ENCODE measurements at regions not wholly inside any gene's neighbourhood (a gene's known extent, or its start where the extent isn't known, plus 50 kb on each side); places are given as distances from the start of the nearest gene placed in this dataset.

DNA sequence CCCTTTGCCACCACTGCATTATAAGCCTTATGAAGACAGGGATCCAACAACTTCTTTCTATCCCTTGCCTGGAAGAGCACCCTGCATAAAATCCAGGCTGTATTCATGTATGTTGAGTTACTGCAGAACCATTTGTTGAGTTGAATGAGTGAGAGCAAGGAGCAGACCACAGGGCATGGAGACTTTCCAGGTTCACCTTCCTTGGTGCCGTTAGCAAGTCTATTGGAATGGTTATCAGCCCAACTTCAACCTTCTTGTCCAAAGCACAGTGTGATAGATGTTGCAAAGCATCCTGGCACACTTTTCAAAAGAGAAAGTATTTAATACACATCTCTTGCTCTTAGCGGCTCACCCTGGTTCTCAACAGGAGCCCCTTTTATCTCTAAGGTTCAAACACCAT is 100.9 kb upstream of the CLDN10 start:
- Mint-ChIP-seq H3K27ac (ENCODE audit: unreplicated experiment) (no peak overlapping the region), H3K27me3 (ENCODE audit: unreplicated experiment) (peaks cover 9% of the 10 kb centered on the region), H3K36me3 (ENCODE audit: unreplicated experiment) (no peaks in the 10 kb centered on the region), H3K4me1 (ENCODE audit: low read depth, unreplicated experiment) (peaks cover 3% of the 10 kb centered on the region), H3K4me3 (ENCODE audit: unreplicated experiment) (no peak overlapping the region), H3K9me3 (ENCODE audit: unreplicated experiment) (peaks cover 1% of the 10 kb centered on the region)
- DNase-seq: no peak
- TF ChIP-seq, protein P1, sequence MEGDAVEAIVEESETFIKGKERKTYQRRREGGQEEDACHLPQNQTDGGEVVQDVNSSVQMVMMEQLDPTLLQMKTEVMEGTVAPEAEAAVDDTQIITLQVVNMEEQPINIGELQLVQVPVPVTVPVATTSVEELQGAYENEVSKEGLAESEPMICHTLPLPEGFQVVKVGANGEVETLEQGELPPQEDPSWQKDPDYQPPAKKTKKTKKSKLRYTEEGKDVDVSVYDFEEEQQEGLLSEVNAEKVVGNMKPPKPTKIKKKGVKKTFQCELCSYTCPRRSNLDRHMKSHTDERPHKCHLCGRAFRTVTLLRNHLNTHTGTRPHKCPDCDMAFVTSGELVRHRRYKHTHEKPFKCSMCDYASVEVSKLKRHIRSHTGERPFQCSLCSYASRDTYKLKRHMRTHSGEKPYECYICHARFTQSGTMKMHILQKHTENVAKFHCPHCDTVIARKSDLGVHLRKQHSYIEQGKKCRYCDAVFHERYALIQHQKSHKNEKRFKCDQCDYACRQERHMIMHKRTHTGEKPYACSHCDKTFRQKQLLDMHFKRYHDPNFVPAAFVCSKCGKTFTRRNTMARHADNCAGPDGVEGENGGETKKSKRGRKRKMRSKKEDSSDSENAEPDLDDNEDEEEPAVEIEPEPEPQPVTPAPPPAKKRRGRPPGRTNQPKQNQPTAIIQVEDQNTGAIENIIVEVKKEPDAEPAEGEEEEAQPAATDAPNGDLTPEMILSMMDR (IDR thresholded peaks at IDR 0.05; ENCODE audit: partially characterized antibody, unreplicated experiment): no peak

DNA sequence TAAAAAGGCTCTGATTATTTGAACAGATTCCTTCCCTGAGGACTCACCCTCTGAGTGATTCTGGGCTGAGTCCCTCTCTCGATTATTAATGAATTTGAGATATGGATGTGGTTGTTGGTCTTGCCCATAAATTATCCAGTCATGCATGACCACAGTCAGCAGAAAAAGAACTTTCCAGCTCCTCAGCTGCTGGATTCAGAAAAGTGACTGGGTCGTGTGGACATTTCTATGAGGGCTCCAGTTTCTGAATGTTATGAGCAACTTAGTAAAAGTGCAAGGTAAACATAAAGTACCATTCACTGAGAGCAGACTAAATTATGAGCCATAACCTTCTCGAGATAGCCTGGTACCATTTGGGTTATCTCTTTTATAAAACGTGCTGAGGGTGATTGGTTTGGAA is 100.1 kb upstream of the CLDN10 start:
- DNase-seq: no peak
- peaks cover 9% of the 10 kb centered on the region for H3K27me3 Mint-ChIP-seq (ENCODE audit: unreplicated experiment)
- no peak overlapping the region for H3K4me3 Mint-ChIP-seq (ENCODE audit: unreplicated experiment)
- TF ChIP-seq, protein P1 (IDR thresholded peaks at IDR 0.05; ENCODE audit: partially characterized antibody, unreplicated experiment): no peak
- H3K36me3 Mint-ChIP-seq (ENCODE audit: unreplicated experiment): no peaks in the 10 kb centered on the region
- H3K9me3 Mint-ChIP-seq (ENCODE audit: unreplicated experiment): peaks cover 1% of the 10 kb centered on the region
- H3K27ac Mint-ChIP-seq (ENCODE audit: unreplicated experiment): no peak overlapping the region
- peaks cover 3% of the 10 kb centered on the region for H3K4me1 Mint-ChIP-seq (ENCODE audit: low read depth, unreplicated experiment)

DNA sequence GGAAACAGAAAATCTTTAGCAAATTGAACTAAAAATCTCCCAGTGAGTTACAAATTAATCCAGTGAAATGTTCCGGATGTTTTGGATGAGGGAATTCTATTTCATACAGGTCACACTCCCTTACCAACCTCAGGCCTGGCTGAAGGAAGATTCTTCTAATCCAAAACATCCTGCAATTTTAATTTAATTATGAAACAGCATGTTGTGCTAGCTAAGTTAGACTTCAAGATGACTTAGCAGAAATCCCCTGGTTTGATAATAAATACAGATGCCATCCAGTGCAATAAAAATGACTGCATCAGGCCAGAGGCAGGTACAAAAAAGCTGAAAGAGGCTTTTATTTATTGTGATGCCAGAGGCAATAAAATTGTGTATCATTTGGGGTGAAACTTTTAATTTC is 96.7 kb upstream of the CLDN10 start:
- Mint-ChIP-seq H3K27me3 (ENCODE audit: unreplicated experiment) (peaks cover 3% of the 10 kb centered on the region), H3K9me3 (ENCODE audit: unreplicated experiment) (peaks cover 13% of the 10 kb centered on the region), H3K4me1 (ENCODE audit: low read depth, unreplicated experiment) (no peaks in the 10 kb centered on the region), H3K27ac (ENCODE audit: unreplicated experiment) (no peak overlapping the region), H3K4me3 (ENCODE audit: unreplicated experiment) (no peak overlapping the region), H3K36me3 (ENCODE audit: unreplicated experiment) (peaks cover 21% of the 10 kb centered on the region)
- no peak for DNase-seq
- TF ChIP-seq, protein P1 (IDR thresholded peaks at IDR 0.05; ENCODE audit: partially characterized antibody, unreplicated experiment): no peak

DNA sequence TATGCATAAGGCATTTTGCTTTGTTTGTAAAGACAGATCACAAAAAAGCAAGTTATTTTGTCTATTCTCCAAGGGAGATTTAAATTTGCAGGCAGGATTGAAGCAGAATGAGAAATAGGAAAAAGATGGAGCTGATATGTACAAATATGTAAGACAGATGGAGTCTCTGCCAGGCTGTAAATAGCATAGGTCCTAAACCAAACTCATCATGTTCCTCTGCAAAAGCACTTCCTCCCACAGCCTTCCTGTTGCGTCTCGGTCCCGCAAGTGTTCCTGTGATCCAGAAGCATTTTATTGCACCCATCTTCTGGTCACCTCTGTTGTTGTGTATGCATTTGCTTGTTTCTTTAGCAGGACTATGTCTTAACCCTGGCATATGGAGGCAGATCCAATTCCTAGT is 95.7 kb upstream of the CLDN10 start:
- H3K4me1 Mint-ChIP-seq (ENCODE audit: low read depth, unreplicated experiment): no peaks in the 10 kb centered on the region
- peaks cover 21% of the 10 kb centered on the region for H3K36me3 Mint-ChIP-seq (ENCODE audit: unreplicated experiment)
- peaks cover 13% of the 10 kb centered on the region for H3K9me3 Mint-ChIP-seq (ENCODE audit: unreplicated experiment)
- H3K27me3 Mint-ChIP-seq (ENCODE audit: unreplicated experiment): peaks cover 3% of the 10 kb centered on the region
- no peak overlapping the region for H3K4me3 Mint-ChIP-seq (ENCODE audit: unreplicated experiment)
- TF ChIP-seq, protein P1 (IDR thresholded peaks at IDR 0.05; ENCODE audit: partially characterized antibody, unreplicated experiment): no peak
- H3K27ac Mint-ChIP-seq (ENCODE audit: unreplicated experiment): no peak overlapping the region
- no peak for DNase-seq

DNA sequence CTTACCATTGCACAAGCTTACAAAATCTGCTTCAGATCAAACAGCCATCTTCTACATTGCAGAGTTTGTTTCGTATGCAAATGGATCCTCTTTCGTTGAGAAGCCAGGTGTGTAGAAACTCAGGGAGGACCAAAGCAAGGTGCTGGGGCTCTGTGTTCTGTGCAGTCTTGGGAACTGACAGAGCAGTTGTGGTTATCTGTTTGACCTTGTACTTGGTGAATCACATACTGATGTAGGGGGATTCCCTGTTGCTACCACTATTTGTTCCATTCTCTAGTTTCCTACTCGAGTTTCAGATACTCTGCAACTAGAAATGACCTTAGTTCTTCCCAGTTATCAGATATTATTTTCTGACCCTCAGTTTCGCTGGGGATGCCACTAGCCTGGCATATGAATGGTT is 95.2 kb upstream of the CLDN10 start:
- Mint-ChIP-seq H3K27ac (ENCODE audit: unreplicated experiment) (no peak overlapping the region), H3K9me3 (ENCODE audit: unreplicated experiment) (peaks cover 13% of the 10 kb centered on the region), H3K36me3 (ENCODE audit: unreplicated experiment) (peaks cover 21% of the 10 kb centered on the region), H3K4me1 (ENCODE audit: low read depth, unreplicated experiment) (no peaks in the 10 kb centered on the region), H3K4me3 (ENCODE audit: unreplicated experiment) (no peak overlapping the region), H3K27me3 (ENCODE audit: unreplicated experiment) (peaks cover 3% of the 10 kb centered on the region)
- DNase-seq: no peak
- TF ChIP-seq, protein P1 (IDR thresholded peaks at IDR 0.05; ENCODE audit: partially characterized antibody, unreplicated experiment): no peak

All from glutamatergic neuron (in vitro differentiated cells).